Activated naive CD4-positive, alpha-beta T cell treated with Interleukin-2 at 50 U/mL for 16 hours (primary cell): ENCODE measurements at regions not wholly inside any gene's neighbourhood (a gene's known extent, or its start where the extent isn't known, plus 50 kb on each side); places are given as distances from the start of the nearest gene placed in this dataset.

Experiments used
- DNase-seq: peaks from one replicate; pipeline ENCODE4 v3.0.0-alpha.2; 2020

GRCh38 chr5:10875201-10875768 is 114.3 kb upstream of the DAP start:
- DNase-seq = no peak

GRCh38 chr5:10874541-10874940 is 113.5 kb upstream of the DAP start:
- no peak for DNase-seq

GRCh38 chr5:10870791-10871190 is 109.8 kb upstream of the DAP start:
- DNase-seq = no peak

GRCh38 chr5:10868956-10869355 is 107.9 kb upstream of the DAP start:
- no peak for DNase-seq

- DNase-seq = no peak
Observed at GRCh38 chr5:10867389-10868303, 106.6 kb upstream of the DAP start.

- DNase-seq = no peak
Observed at GRCh38 chr5:10866913-10867312, 105.9 kb upstream of the DAP start.

- peak; percentile 53 for DNase-seq
Observed at GRCh38 chr5:10863763-10864383, 102.8 kb upstream of the DAP start.

GRCh38 chr5:10862085-10862484 is 101.1 kb upstream of the DAP start:
- no peak for DNase-seq

- DNase-seq = no peak
Observed at GRCh38 chr5:10861423-10861790, 100.4 kb upstream of the DAP start.

- no peak for DNase-seq
Observed at GRCh38 chr5:10860645-10861422, 99.8 kb upstream of the DAP start.

- no peak for DNase-seq
Observed at GRCh38 chr5:10860196-10860543, 99.1 kb upstream of the DAP start.

- DNase-seq = no peak
Observed at GRCh38 chr5:10859393-10860195, 98.6 kb upstream of the DAP start.

- DNase-seq = no peak
Observed at GRCh38 chr5:10858945-10859344, 97.9 kb upstream of the DAP start.

GRCh38 chr5:10858307-10858706 is 97.3 kb upstream of the DAP start:
- no peak for DNase-seq

GRCh38 chr5:10857338-10857733 is 96.3 kb upstream of the DAP start:
- DNase-seq = no peak

- DNase-seq = peak; percentile 10
Observed at GRCh38 chr5:10856683-10857337, 95.8 kb upstream of the DAP start.

- no peak for DNase-seq
Observed at GRCh38 chr5:10856071-10856470, 95.0 kb upstream of the DAP start.

- DNase-seq = no peak
Observed at GRCh38 chr5:10854506-10855277, 93.7 kb upstream of the DAP start.

GRCh38 chr5:10853154-10853553 is 92.1 kb upstream of the DAP start:
- no peak for DNase-seq

GRCh38 chr5:10849278-10849677 is 88.2 kb upstream of the DAP start:
- DNase-seq = no peak

- no peak for DNase-seq
Observed at GRCh38 chr5:10844016-10844415, 83.0 kb upstream of the DAP start.
